ENCODE measurements at regions not wholly inside any gene's neighbourhood (a gene's known extent, or its start where the extent isn't known, plus 50 kb on each side); places are given as distances from the start of the nearest gene placed in this dataset.

DNA sequence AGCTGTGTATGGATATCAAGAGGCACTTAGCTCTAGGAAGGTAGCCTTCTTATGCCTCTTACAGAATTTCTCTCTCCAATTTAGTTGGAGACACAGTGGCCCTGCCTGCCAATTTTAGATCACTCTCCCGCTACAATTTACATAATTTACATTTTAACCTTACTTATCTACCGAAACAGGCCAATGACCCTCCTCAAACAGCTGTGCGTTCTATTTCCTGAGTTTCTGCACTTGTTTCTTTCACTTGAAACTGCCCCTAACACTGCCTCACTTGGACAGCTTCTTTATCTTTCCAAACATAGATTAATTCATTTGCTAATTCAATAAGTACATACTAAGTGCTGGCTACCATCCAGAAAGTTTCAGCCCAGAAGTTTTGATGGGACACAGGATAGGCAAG is 52.9 kb upstream of the HDDC2 start:
- Histone ChIP-seq H3K36me3 (ENCODE audit: control insufficient read depth, insufficient read depth, low read length) (no peaks in the 10 kb centered on the region), H3K27ac (ENCODE audit: low read length) (no peak overlapping the region), H3K9me3 (ENCODE audit: control insufficient read depth, low read depth, low read length) (no peaks in the 10 kb centered on the region), H3K4me3 (ENCODE audit: low read length) (no peak overlapping the region), H3K27me3 (ENCODE audit: control insufficient read depth, insufficient read depth, low read length) (peaks cover 6% of the 10 kb centered on the region), H3K4me1 (ENCODE audit: control insufficient read depth, insufficient read depth, low read length) (no peaks in the 10 kb centered on the region)
- DNase-seq = no peak
- WGBS (ENCODE audit: insufficient coverage, low lambda C conversion rate) = 75% methylated on average over 2 of the region's 3 CpGs

DNA sequence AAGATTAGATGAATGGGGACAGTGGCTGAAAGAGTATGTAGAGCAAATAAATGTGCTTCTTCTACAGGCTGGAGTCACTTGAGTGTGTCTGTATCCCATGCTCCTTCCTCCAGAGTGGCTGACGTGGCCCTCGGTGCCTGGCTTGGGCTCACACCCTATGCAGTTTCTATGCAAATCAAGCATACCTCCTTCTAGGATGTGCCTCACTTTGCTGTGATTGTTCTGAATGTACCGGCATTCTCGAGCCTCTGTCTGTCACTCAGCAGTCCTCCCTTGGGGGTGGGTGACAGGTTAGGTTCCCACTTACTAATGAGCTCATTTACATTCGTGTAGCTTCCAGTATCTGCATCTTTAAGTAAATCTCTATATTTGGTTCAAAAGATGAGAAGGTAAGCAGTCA is 55.1 kb upstream of the HDDC2 start:
- no peaks in the 10 kb centered on the region for H3K9me3 ChIP-seq (ENCODE audit: control insufficient read depth, low read depth, low read length)
- no peak overlapping the region for H3K27ac ChIP-seq (ENCODE audit: low read length)

DNA sequence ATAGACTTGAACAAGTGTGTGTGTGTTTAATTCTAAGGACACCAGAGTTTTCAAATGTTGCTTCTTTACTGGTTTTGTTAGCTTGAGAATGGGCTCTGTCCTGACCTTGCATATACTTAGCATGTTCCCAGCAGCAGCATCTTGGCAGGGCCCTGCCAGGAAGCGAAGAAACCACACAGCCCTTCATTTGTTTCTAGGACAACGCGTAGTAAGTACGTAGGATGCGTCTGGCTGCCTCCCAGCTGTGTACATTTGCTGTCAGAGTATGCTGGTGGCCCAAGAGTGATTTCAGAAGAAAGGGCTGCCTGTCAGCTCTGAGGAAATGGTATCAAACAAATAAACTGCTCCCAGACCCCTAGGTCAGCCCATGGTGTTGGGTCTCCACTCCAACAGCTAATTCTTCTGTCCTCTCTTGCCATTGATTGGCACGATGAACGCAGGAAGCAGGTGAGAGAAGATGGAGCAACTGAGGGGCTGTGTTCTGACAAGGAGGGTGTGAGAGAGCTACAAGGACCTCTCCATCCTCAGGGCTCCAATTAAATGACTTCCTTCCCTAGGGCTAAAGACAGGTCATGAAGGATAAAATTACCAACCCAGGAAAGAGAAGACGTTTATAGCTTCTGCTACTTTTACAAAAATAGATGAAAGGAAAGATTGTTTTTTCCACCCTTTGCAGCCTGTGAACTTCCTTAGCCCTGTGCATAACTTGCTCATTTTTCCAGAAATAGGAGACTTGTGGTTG is 55.9 kb upstream of the HDDC2 start:
- Histone ChIP-seq H3K27me3 (ENCODE audit: control insufficient read depth, insufficient read depth, low read length) (peaks cover 15% of the 10 kb centered on the region), H3K4me1 (ENCODE audit: control insufficient read depth, insufficient read depth, low read length) (peaks cover under 1% of the 10 kb centered on the region), H3K9me3 (ENCODE audit: control insufficient read depth, low read depth, low read length) (no peaks in the 10 kb centered on the region), H3K4me3 (ENCODE audit: low read length) (no peak overlapping the region), H3K27ac (ENCODE audit: low read length) (no peak overlapping the region), H3K36me3 (ENCODE audit: control insufficient read depth, insufficient read depth, low read length) (no peaks in the 10 kb centered on the region)
- peak; percentile 38 to 40 for DNase-seq
- 30% methylated on average over 4 of the region's 8 CpGs for WGBS (ENCODE audit: insufficient coverage, low lambda C conversion rate)

More for the DNA sequence above, 55.1 kb upstream of the HDDC2 start:
- Histone ChIP-seq H3K4me3 (ENCODE audit: low read length) (no peak overlapping the region), H3K27me3 (ENCODE audit: control insufficient read depth, insufficient read depth, low read length) (peaks cover 10% of the 10 kb centered on the region), H3K36me3 (ENCODE audit: control insufficient read depth, insufficient read depth, low read length) (no peaks in the 10 kb centered on the region), H3K4me1 (ENCODE audit: control insufficient read depth, insufficient read depth, low read length) (no peaks in the 10 kb centered on the region)
- no peak for DNase-seq
- no CpG with 5 or more reads among the region's 5 CpGs for WGBS (ENCODE audit: insufficient coverage, low lambda C conversion rate)

DNA sequence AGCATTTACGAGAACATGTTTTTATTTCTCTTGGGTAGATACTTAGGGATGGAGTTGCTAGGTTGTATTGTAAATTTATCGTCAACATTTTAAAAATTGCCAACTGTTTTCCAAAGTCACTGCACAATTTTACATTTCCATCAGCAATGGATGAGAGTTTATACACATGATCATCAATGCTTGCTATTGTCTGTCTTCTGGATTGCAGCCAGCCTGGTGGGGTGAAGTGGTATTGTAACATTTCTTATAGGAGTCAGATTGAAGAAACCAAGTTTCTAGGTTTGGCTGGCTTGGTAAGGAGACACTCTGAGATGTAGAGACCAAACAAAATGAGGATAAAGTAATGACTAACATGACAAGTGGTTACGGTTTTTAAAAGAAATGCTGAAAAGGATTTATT is 57.1 kb upstream of the HDDC2 start:
- Histone ChIP-seq H3K4me1 (ENCODE audit: control insufficient read depth, insufficient read depth, low read length) (peaks cover 8% of the 10 kb centered on the region), H3K36me3 (ENCODE audit: control insufficient read depth, insufficient read depth, low read length) (no peaks in the 10 kb centered on the region), H3K27ac (ENCODE audit: low read length) (no peak overlapping the region), H3K9me3 (ENCODE audit: control insufficient read depth, low read depth, low read length) (no peaks in the 10 kb centered on the region), H3K4me3 (ENCODE audit: low read length) (no peak overlapping the region), H3K27me3 (ENCODE audit: control insufficient read depth, insufficient read depth, low read length) (peaks cover 27% of the 10 kb centered on the region)
- no peak for DNase-seq
- WGBS (ENCODE audit: insufficient coverage, low lambda C conversion rate) = 100% methylated on average over 1 of the region's 3 CpGs

DNA sequence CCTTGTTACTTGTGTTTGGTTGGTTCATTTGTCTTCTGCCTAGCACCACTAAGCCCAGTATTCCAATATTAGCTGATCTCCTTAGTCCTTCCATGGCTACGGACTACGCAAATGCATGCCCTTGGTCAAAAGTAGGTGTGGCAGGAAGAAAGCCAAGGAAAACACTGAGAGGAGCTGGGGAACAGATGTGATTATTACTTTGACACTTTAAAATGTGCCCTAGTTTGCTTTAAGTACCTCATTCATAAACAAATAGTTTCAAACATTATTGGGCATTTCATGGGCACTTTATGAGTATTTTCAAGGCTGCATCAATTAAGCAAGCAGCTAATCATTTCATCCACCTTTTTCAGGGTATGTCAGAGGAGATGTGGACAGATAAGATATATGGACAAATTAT is 60.1 kb upstream of the HDDC2 start:
- no peak overlapping the region for H3K27ac ChIP-seq (ENCODE audit: low read length)
- peaks cover 8% of the 10 kb centered on the region for H3K4me1 ChIP-seq (ENCODE audit: control insufficient read depth, insufficient read depth, low read length)
- no peaks in the 10 kb centered on the region for H3K36me3 ChIP-seq (ENCODE audit: control insufficient read depth, insufficient read depth, low read length)
- H3K27me3 ChIP-seq (ENCODE audit: control insufficient read depth, insufficient read depth, low read length) = peaks cover 28% of the 10 kb centered on the region
- WGBS (ENCODE audit: insufficient coverage, low lambda C conversion rate) = no CpG with 5 or more reads among the region's 2 CpGs
- DNase-seq = no peak
- H3K4me3 ChIP-seq (ENCODE audit: low read length) = no peak overlapping the region
- H3K9me3 ChIP-seq (ENCODE audit: control insufficient read depth, low read depth, low read length) = no peaks in the 10 kb centered on the region

DNA sequence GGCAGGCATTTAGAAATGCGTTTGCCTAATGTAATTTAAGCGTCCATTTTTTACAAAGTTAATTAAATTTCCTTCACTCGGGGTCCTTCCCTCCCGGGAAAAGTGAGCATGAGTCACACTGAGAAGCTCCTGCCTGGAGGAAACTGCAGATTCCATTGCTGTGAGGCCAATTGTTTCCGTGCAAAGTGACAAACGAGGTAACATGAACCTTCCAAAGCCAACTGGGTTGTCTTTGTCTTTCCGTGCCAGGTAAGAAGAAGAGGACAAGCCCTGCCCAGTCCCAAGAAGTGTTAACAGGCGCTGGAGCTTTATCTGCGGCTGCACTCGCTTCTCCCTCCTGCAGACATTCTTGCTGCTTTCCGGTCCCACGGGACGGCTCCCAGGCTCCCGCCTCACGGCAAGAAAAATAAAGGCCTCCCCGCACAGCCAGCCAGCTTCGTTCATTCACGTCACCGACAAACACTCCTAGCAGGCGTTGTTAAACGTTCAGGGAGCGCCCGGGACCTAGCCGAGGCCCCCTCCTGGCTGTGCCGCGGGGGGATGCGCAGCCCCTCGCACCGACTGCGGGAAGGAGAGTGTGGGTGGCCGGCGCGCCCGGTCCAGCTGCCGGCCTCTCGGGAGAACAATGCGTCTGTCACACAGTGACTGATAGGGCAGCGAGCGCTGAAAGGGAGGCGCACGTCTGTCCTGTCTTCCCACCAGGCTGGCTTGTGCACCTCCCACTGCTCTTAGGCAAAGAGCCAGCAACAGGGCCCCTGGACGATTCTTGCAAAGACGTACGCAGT is 61.5 kb upstream of the HDDC2 start:
- 13% methylated on average over 3 of the region's 44 CpGs for WGBS (ENCODE audit: insufficient coverage, low lambda C conversion rate)

DNA sequence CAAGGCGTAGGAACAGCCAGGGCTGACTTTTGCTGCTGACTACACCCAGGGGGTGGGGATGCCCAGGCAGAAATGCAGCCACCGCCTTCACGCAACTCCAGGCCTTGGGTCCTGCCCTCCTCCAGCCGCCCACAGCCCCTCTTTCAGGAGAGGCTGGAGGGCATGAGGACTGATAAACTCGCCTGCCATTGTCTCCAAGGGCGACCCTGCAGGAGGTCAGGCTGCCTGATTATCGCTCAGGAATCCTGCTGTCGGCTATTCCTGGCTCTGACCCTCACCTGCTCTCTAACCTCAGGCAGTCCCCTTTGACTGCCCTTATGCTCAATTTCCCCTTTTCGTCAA is 62.0 kb upstream of the HDDC2 start:
- Histone ChIP-seq H3K4me1 (ENCODE audit: control insufficient read depth, insufficient read depth, low read length) (peaks cover 8% of the 10 kb centered on the region), H3K36me3 (ENCODE audit: control insufficient read depth, insufficient read depth, low read length) (no peaks in the 10 kb centered on the region), H3K27ac (ENCODE audit: low read length) (no peak overlapping the region), H3K4me3 (ENCODE audit: low read length) (peak overlapping the region; percentile 36), H3K27me3 (ENCODE audit: control insufficient read depth, insufficient read depth, low read length) (peaks cover 27% of the 10 kb centered on the region), H3K9me3 (ENCODE audit: control insufficient read depth, low read depth, low read length) (no peaks in the 10 kb centered on the region)
- WGBS (ENCODE audit: insufficient coverage, low lambda C conversion rate) = no CpG with 5 or more reads among the region's 9 CpGs
- no peak for DNase-seq

More for the DNA sequence above, 61.5 kb upstream of the HDDC2 start:
- Histone ChIP-seq H3K9me3 (ENCODE audit: control insufficient read depth, low read depth, low read length) (no peaks in the 10 kb centered on the region), H3K36me3 (ENCODE audit: control insufficient read depth, insufficient read depth, low read length) (no peaks in the 10 kb centered on the region), H3K4me3 (ENCODE audit: low read length) (peak overlapping the region; percentile 36), H3K27ac (ENCODE audit: low read length) (no peak overlapping the region), H3K27me3 (ENCODE audit: control insufficient read depth, insufficient read depth, low read length) (peaks cover 27% of the 10 kb centered on the region), H3K4me1 (ENCODE audit: control insufficient read depth, insufficient read depth, low read length) (peaks cover 8% of the 10 kb centered on the region)
- DNase-seq = peak; percentile 45 to 55

DNA sequence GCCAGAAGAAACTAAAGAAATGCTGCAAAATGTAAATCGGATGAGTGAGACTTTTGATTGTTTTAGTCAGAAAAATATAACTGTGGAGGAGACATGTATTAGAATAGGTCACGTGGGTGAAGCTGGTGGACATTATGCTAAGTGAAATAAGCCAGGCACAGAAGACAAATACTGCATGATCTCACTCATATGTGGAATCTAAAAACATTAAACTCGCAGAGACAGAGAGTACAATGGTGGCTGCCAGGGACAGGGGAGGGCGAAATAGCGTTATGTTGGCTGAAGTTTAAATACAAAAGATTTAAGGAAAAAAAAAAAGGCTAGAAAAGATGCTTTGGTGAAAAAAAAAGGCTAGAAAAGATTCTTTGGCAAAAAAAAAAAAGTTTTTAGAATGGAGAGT is 63.5 kb upstream of the HDDC2 start:
- peaks cover 8% of the 10 kb centered on the region for H3K4me1 ChIP-seq (ENCODE audit: control insufficient read depth, insufficient read depth, low read length)
- peaks cover 27% of the 10 kb centered on the region for H3K27me3 ChIP-seq (ENCODE audit: control insufficient read depth, insufficient read depth, low read length)
- H3K36me3 ChIP-seq (ENCODE audit: control insufficient read depth, insufficient read depth, low read length) = no peaks in the 10 kb centered on the region
- no peak for DNase-seq
- H3K27ac ChIP-seq (ENCODE audit: low read length) = no peak overlapping the region
- no peaks in the 10 kb centered on the region for H3K9me3 ChIP-seq (ENCODE audit: control insufficient read depth, low read depth, low read length)
- H3K4me3 ChIP-seq (ENCODE audit: low read length) = no peak overlapping the region
- 85% methylated on average over 3 of the region's 5 CpGs for WGBS (ENCODE audit: insufficient coverage, low lambda C conversion rate)

DNA sequence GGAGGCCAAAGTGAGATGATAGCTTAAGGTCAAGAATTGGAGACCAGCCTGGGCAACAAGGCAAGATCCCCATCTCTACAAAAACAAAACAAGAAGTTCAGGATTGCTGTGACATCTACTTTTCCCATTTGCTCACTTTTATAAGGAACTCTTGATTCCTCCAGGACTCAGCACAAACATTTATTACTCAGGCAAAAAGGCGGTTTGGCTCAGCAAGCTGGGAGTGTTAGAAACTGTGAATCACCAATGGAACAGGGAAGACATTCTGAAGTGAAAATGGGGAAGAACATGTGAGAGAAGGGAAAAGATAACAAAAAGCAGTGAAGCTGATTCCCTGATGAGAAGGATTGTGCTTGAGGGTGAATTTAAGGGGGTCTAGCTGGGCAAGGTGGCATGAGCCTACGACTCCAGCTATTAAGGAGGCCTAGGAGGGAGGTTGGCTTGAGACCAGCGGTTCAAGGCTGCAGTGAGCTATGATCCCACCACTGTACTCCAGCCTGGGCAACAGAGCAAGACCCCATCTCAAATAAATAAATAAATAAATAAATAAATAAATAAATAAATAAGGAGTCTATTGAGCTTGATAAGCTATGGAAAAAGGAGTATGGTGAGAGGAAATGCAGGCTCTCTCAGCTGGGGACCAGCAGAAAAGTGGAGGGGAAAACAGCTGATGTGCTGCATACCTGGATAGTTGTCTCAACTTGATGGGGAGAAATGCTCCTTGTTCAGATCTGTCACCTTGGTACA is 65.4 kb upstream of the HDDC2 start:
- Histone ChIP-seq H3K27me3 (ENCODE audit: control insufficient read depth, insufficient read depth, low read length) (peaks cover 23% of the 10 kb centered on the region), H3K4me3 (ENCODE audit: low read length) (no peak overlapping the region), H3K27ac (ENCODE audit: low read length) (no peak overlapping the region), H3K36me3 (ENCODE audit: control insufficient read depth, insufficient read depth, low read length) (no peaks in the 10 kb centered on the region), H3K9me3 (ENCODE audit: control insufficient read depth, low read depth, low read length) (no peaks in the 10 kb centered on the region), H3K4me1 (ENCODE audit: control insufficient read depth, insufficient read depth, low read length) (peaks cover 8% of the 10 kb centered on the region)
- WGBS (ENCODE audit: insufficient coverage, low lambda C conversion rate) = 100% methylated on average over 1 of the region's 3 CpGs
- no peak for DNase-seq

DNA sequence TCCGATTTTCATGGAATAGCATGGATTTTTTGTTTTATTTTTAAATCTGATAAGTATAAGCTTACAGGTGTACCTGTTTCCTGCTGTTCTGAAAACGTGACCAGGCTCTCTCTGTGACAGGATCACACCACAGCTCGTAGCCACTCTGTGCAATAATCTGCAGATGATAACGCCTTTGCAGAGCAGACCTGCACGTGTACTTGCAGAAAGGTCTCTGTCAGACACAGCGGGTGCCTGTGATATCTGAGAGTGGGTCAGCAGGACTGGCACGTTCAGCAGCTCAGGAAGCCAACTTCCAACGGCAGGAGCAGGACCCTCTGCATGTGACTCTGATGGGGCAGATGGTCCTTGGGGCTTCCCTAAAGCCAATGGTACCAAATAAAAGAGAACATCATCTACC is 68.6 kb upstream of the HDDC2 start:
- no peak overlapping the region for H3K27ac ChIP-seq (ENCODE audit: low read length)
- no CpG with 5 or more reads among the region's 8 CpGs for WGBS (ENCODE audit: insufficient coverage, low lambda C conversion rate)
- H3K4me3 ChIP-seq (ENCODE audit: low read length) = no peak overlapping the region
- H3K36me3 ChIP-seq (ENCODE audit: control insufficient read depth, insufficient read depth, low read length) = no peaks in the 10 kb centered on the region
- no peaks in the 10 kb centered on the region for H3K4me1 ChIP-seq (ENCODE audit: control insufficient read depth, insufficient read depth, low read length)
- H3K27me3 ChIP-seq (ENCODE audit: control insufficient read depth, insufficient read depth, low read length) = peaks cover 3% of the 10 kb centered on the region
- no peaks in the 10 kb centered on the region for H3K9me3 ChIP-seq (ENCODE audit: control insufficient read depth, low read depth, low read length)
- no peak for DNase-seq
